Stimulated activated CD8-positive, alpha-beta memory T cell treated with anti-CD3 and anti-CD28 coated beads, Interleukin-12 subunit alpha, Interleukin-12 subunit beta, amount 100 ng/mL, for 4 hours (primary cell): ENCODE measurements at regions not wholly inside any gene's neighbourhood (a gene's known extent, or its start where the extent isn't known, plus 50 kb on each side); places are given as distances from the start of the nearest gene placed in this dataset.

Experiments used
- DNase-seq: peaks from one replicate; pipeline ENCODE4 v3.0.0-alpha.2; 2020; ENCODE audit warnings: low read depth

DNA sequence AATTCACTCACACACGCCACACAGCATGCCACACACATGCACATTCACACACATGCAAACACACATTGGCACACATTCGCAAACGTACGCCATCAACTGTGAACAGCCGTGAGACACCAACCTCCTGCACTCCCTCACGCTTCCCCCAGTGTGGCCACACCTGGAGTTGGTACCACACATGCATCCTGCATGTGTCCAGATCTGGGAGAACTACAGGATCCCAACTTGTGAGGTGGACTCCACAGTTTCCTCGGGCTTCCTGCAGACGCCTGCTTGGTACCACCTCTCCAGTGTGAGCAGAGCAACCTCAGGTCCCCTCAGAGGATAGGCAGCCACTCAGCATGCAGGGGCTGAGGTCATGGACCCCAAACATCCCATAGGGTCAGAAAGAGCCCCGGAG is 239.0 kb downstream of the EIPR1 start:
- no peak for DNase-seq

DNA sequence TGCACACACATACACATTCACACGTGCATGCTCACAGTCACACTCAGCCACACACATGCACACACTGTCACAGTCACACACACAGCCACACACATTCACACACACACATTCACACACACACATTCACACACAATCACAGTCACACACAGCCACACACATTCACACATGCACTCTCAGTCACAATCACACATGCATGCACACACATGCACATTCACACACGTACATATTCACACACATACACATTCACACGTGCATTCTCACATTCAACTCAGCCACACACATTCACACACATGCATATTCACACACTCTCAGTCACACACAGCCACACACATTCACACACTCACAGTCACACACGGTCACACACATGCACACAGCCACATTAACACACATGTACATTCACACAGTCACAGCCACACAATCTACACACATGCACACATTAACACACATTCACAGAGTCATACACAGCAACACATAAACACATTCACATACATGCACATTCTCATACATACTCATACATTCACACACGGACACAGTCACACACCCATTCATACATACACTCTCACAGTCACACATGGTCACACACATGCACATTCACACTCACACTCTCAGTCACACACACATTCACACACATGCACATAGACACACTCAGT is 239.8 kb downstream of the EIPR1 start:
- DNase-seq, result no peak

DNA sequence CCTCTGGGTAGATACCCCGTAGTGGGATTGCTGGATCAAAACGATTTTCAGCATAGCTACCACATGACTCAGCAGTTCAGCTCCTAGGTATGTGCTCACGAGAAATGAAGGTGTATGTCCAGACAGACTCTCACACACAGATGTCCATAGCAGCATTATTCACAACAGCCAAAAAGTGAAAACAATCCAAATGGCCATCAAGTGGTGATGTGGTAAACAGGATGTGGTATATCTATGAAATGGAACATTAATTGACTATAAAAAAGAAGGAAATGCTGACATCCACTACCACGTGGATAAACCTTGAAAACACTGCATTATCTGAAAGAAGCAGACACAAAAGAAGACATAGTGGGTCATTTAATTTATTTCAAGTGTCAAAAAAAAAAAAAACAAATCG is 241.9 kb downstream of the EIPR1 start:
- DNase-seq, result no peak

DNA sequence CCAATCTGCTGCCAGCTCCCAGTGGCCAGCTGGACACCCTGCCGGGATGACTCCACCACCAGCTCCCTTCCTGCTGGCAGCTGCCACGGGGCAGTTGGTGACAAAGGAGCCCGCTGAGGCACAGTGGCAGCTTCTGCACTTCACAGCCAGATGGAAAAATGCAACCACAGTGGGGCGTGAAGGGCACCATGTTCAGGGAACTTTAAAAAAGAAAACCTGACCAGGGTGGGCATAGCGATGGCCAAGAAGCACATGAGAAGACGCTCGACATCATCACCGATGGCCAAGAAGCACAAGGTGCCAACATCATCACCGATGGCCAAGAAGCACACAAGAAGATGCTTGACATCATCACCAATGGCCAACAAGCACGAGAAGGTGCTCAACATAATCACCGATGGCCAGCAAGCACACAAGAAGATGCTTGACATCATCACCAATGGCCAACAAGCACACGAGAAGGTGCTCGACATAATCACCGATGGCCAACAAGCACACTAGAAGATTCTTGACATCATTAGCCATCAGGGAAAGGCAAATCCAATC is 243.5 kb downstream of the EIPR1 start:
- DNase-seq, result no peak

DNA sequence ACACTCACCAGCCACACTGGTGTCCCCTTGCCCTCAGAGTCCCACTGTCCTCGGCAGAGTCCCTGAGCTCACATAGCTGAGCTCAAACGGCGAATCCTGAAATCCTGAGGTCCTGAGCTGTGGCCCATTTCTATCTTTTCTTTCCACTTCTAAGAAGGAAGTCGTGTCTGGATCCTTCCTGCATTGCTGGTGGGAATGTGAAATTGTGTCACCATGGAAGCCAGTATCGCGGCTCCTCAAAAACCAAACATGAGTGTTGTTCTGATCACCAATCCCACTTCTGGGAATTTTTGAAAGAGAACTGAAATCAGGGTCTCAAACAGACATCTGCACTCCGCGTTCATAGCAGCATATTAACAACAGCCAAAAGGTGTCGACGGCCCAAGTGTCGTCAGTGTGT is 244.7 kb downstream of the EIPR1 start:
- no peak for DNase-seq

DNA sequence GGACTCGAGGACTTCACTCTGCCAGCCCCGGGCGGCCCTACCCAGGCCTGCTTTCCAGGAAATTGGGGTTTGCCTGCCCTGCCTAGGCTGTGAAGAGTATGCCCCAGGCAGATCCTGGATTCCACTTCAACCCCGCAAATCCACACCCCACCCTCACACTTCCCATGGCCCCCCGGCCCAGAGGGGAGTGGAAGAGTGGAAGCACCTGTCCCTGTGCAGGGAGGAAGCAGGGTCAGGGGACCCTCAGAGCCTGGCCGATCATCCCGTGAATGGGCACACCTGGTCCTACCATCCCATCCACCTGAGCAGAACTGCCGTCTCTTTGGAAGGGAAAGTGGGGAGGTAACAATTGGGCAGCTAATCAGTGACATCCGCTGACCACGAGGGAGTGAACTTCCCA is 245.2 kb downstream of the EIPR1 start:
- DNase-seq, result no peak

DNA sequence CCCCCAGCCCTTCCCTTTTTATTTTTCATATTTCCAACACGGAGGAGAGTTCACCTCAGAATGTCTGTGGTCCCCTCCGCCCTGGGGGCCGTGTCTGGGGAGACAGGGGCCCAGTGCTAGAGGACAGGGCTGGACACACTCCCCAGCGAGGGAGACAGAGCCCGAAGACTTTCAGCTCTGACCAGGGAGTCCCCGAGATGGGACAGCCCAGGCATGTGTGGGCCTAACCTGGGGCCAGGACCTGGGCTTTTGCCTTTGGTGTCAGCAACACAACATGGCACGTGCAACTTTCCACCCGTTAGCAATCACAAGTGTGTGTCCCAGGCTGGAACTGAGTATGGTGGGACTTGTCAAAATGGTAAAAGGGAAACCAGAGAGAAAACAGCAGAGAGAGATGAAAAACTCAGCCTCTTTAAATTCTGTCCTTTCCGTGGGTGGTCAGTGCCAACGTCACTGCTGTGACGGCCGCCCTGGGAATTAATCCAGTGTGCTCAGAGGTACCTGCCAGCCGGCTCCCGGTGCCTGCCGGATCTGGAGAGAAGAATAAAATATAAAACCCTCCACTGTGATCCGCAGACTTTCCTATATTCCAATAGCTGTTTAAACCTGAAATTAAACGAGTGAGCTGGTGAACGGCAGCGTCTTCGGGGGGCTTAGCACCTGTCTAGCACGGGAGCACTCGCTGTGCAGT is 245.8 kb downstream of the EIPR1 start:
- DNase-seq, result no peak

DNA sequence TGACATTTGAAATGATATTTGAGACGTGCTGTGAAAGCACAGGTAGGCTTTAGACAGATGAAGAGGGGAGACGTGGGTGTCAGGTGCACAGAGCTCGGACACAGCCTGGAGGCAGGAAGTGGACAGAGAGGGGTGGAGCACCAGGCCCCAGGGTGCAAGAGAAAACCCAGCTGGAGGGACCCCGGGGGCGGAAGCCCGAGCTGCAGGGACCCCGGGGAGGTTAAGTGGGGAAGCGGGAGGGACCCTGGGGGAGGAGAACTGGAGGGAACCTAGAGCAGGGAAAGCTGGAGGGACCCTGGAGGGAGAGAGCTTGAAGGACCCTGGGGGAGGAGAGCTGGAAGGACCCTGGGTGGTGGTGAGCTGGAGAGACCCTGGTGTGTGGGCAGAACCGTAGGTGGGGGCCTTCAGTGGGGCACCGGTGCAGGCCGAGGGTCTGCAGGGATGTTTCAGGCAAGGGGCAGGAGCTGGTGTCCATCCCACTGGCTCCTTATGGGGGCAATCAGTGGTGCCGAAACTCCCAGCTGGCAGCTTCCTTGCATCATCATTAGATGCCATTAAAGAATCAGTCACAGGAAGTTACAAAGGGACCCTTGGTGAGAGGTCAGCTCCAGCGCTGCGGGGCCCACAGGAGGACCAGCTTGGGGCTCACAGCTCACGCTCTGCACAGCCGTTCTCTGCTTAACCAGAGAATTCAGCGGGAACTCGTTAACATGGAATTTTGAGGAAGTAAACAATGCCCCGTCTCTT is 246.6 kb downstream of the EIPR1 start:
- DNase-seq, result no peak

DNA sequence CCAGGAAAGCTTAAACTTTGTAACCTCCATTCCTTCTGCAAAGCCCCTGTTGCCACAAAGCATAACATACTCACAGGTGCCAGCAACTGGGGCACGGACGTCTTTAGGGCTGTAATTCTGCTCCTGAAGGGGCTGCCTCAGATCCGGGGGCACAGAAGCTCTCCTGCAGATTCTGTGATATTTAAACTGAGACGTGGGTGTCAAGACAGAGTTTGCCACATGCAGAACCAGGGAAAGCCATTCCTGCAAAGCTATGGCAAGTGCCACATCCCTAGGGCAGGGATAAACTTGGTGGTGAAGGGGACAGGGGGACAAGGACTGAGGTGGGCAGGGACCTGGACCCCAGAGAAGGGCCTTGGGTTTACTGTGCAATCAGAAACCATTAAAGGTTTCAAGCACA is 247.2 kb downstream of the EIPR1 start:
- no peak for DNase-seq

DNA sequence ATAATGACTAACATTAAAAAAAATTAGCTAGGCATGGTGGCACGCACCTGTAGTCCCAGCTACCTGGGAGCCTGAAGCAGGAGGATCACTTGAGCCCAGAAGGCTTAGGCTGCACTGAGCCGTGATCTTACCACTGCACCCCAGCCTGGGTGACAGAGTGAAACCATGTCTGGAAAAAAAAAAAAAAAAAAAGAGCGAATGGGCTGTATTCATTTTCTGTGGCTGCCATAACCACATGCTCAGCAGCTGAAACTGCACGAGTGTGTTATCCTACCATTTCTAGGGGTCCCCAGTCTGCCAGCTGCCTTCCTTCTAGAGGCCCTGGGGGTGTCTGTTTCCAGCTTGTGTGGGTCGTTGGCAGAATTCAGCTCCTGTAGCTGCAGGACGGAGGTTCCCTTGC is 247.8 kb downstream of the EIPR1 start:
- no peak for DNase-seq

DNA sequence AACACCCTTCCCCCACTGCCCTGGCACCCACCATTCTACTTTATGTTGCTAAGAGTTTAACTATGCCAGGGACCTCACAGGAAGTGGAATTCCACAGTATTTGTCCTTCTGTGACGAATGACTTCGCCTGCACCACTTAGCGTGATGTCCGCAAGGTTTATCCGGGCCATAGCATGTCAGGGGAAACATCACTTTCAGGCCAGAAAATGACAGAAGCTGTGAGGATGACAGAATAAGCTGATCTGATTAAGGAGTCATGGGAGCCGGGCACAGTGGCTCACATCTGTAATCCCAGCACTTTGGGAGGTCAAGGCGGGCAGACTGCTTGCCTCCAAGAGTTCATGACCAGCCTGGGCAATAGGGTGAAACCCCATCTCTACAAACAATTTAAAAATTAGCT is 248.8 kb downstream of the EIPR1 start:
- DNase-seq, result no peak

DNA sequence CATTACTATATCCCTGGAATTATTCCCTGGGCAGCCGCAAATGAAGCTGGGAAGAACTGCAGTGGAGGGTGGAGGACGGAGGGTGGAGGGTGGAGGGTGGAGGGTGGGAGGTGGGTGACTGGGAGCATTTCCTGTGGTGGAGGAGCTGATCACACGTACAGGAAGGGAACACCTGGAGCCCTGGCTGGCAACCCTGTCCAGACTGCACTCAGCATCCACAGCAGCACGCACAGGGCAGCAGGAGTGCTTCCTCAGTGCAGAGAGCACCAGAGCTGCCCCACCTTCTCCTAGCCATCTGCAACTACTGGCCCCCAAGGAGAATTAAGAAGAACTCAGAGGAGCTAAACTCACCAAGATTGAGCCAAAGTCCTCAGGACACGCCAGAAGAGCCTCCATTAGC is 249.9 kb downstream of the EIPR1 start:
- DNase-seq, result no peak

DNA sequence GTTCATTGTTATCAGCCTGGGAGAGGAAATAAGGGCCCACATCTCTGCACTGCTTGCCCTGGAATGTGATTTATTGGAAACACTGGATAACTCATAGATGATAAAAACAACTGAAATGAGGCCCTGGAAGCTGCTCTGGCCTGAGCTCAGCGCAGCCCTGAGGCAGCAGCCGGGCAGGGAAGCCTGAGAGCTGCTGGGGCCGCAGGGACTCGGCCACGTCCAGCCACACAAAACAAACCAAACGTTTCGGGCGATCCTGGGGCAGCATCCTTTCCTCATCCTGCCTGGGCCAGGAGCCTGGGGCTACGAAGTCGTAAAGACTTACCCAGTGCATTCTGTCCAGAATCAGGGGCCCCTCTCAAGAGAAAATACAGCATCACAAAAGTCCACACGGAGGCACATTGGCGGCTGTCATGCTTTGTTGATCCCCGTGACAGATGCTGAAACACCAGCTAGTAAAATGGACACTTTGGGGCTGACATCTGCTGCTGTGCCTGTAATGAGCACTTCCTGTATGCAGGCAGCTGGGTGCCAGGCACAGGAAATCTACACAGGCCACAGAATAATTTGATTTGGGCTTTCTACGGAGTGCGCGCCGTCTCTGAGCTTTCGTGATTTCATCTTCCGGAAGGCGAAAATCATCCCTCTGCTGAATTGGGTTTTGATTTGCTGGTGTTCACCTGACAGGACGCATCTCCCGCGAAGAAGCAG is 250.6 kb downstream of the EIPR1 start:
- DNase-seq, result no peak

DNA sequence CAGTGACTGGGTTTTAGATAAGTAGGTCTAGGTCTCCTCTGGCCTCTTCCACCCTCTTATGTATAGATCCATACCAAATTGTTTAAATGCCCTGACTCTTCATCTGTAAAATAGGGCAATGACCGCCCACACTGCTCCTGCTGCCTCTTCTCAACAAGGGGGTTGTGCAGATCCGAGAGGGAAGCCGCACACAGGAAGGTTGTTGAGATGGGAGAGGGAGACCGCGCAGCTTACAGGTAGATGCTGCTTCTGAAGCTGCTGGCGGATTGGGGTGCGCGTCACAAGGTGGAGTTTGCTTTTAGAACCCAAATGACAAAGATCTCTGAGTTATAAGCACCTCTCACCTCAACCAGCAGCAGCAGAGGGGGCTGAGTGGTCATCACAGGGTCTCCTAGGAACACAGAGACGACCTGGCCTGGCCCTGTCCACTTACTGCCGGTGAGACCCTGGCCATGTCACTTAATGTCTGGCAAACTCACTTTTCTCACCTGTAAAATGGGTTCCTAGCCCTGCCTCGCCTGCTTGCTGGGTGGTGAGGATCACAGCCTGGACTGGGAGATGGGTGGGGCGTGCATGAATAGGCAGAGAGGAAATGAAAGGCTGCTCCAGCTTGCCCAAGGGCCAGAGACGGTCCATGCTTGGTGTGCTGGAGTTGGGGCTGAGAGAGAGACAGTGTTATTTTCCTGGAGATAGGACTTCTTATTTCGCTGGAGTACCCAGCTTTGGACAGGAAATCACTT is 251.3 kb downstream of the EIPR1 start:
- no peak for DNase-seq

DNA sequence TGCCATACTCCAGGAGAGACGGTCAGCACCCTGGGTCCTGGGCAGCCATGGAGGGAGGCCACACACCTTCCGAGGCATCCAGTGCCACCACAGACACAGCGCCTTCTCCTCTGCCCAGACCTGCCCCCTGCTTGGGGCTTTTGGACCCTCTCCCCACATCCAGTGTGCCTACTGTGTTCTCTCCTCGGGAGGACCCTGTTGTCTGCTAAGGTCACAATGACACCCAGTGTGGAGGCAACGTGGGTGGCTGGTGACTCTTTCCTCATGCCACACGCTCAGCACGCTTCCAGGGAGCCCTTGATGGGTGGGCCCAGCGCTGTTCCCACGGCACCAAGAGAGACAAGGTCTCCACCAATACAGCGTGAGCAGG is 251.9 kb downstream of the EIPR1 start:
- no peak for DNase-seq

DNA sequence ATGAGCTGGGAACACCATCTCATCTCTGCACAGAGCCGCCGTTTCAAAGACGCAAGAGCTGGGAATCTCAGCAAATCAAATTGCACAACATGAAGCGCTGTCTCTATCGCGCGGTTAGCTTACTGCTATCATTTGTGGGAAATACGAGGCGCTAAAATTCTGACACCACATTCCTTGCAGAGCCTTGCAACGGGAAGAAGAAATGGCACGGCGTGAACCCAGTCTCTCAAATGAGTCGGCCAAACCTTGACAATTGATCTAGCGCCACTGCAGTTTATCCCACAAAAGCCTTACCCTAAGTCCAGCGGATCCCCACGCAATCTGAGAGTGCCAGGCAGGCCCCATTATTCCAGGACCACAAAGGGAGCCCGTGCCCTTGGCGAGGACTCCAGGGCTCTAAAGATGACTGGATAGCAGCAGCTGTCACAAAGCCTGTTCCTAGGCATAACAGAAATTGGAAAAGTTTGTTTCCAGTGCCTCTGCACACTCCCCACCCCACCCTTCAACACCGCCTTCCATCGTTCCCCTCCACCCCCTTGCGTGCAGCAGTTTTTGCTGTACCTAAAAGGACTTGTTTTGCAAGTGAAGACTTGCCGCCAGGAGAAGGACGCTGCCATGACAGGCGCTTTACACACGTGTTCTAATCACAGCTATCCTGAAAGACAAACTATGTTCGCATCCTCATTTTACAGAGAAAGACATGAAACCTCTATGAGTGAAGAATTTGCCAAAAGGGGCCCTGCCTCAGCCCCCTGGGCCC is 252.4 kb downstream of the EIPR1 start:
- DNase-seq, result no peak

DNA sequence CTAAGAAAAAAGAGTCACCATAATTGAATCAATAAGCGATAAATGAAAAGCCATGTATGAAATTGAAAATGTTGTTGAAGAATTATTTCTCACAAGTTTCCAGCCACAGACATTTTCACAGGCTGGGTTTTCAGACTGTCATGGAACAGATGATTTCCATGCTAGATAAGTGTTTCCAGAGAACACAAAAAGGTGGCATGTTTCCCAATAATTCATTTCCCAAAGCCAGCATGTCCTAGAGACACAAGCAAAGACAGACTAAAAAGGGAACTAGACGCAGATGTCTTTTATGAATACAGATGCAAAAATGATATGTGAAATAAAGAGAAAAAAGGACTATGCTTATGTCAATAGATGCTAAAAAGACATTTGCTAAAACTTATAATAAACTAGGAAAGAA is 255.1 kb downstream of the EIPR1 start:
- DNase-seq, result no peak

DNA sequence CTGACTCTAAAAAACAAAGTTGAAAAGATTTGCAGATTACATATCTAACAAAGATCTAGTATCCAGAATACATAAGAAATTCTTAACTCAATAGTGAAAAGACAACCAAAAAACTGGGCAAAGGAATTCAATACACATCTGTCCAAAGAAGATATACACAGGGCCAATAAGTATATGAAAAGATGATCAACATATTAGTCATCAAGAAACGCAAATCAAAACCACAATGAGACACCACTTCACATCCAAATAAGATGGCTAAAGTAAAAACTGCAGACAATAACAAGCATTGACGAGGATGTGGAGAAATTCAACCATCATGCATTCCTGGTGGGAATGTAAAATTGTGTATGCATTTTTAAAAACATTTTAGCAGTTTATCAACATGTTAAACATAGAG is 256.0 kb downstream of the EIPR1 start:
- no peak for DNase-seq

DNA sequence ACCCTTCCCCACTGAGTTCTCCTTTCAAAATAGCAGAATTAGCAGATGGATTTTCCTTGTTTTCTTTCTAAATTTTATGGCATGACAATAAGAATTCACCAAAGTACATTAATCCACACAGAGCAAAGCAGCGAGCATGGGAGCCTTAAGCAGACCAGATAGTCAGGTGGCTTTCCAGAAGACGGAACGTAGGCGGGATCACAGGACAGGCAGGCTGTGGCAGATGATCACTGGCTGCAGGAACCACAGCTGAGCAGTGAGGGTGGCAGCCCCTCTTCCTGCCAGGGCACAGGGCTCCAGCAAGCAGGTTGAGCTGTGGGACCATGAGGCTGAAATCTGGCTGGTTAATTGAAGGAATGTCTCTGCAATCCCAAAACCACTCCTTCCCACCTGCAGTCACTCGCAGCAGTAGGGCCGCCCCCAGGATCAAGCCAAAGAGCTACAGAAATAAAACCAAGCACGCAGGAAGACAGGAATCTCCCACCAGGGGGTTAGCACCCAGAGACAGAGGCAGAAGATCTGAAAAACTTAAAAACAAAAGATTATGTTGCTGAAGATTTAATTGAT is 259.9 kb downstream of the EIPR1 start:
- no peak for DNase-seq

DNA sequence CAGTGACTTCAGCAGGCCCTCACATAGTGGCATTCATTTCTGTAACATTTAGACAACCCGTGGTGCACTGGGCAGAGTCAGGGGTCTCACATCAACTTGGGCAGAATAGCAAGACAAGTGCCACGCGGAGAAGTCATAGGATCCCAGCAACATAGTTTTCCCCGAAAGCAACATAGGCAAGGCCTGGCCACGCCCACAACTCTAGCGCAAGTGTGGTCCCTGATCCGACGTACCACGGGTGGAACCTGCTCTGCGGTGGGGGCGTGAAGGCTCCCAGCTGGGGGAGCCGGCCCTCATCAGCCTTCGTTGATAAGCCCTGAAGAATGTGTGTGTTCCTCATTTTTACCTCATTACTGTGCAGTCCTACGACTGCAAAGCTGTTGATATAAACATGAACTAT is 261.2 kb downstream of the EIPR1 start:
- DNase-seq, result no peak
